Lung (tissue), 11 donors: ENCODE measurements at regions not wholly inside any gene's neighbourhood (a gene's known extent, or its start where the extent isn't known, plus 50 kb on each side); places are given as distances from the start of the nearest gene placed in this dataset.

Experiments
- ATAC-seq: fragments of 200-7000 bp; cut with Tn5 transposase; one replicate; pipeline ENCODE4 v1.9.1; 2020; ENCODE audit warnings: moderate number of reproducible peaks; ENCODE audit not compliant: insufficient read depth, low FRiP score
- DNase-seq, 3 donors: peaks; one replicate each; pipeline ENCODE4 v3.0.0-alpha.2; 2013 to 2017
- H3K27ac ChIP-seq, 2 donors: one replicate each; pipeline ENCODE4 v1.5.1; 2013; ENCODE audit warnings: mild to moderate bottlenecking in 2 of 2, moderate library complexity in 2 of 2, control low read depth in 1 of 2, inconsistent platforms in 1 of 2, low read depth in 1 of 2, low read length in 1 of 2
- H3K27me3 ChIP-seq, 3 donors: one replicate each; pipeline ENCODE4 v1.5.1; 2013; ENCODE audit warnings: low read length in 2 of 3; ENCODE audit not compliant: control insufficient read depth in 3 of 3, insufficient read depth in 3 of 3
- H3K36me3 ChIP-seq, 4 donors: one replicate each; pipeline ENCODE4 v1.5.1; 2013; ENCODE audit warnings: low read length in 4 of 4, mild to moderate bottlenecking in 1 of 4, moderate library complexity in 1 of 4; ENCODE audit not compliant: control insufficient read depth in 4 of 4, insufficient read depth in 4 of 4
- H3K4me1 ChIP-seq, 5 donors: one replicate each; pipeline ENCODE4 v1.5.1; 2013; ENCODE audit warnings: low read length in 5 of 5, mild to moderate bottlenecking in 2 of 5, moderate library complexity in 1 of 5; ENCODE audit not compliant: control insufficient read depth in 5 of 5, insufficient read depth in 5 of 5
- H3K4me3 ChIP-seq: one replicate; pipeline ENCODE4 v1.5.1; 2013; ENCODE audit warnings: mild to moderate bottlenecking, control low read depth, moderate library complexity
- H3K9ac ChIP-seq, 2 donors: one replicate each; pipeline ENCODE4 v1.5.1; 2013; ENCODE audit warnings: low read length in 2 of 2, control low read depth in 1 of 2; ENCODE audit not compliant: insufficient read depth in 1 of 2
- H3K9me3 ChIP-seq, 4 donors: one replicate each; pipeline ENCODE4 v1.5.1; 2013; ENCODE audit warnings: low read length in 3 of 4, mild to moderate bottlenecking in 1 of 4, moderate library complexity in 1 of 4; ENCODE audit not compliant: control insufficient read depth in 4 of 4, insufficient read depth in 3 of 4
- WGBS, 2 donors: extraction: QIAGEN DNeasy Blood & Tissue Kit; methylation state at CpG; one replicate each; pipeline ENCODE4 v1.1.7; 2013; 5-methylcytosine and 5-hydroxymethylcytosine counted together
- TF ChIP-seq, protein P1 (sequence below): IDR thresholded peaks from 2 replicates; pipeline ENCODE4 v1.5.1; 2012; ENCODE audit warnings: mild to moderate bottlenecking; ENCODE audit errors: control extremely low read depth, extremely low read depth
- donor health status: control.
- donor health status: control.
- donor health status: Bipolar disorder and iron deficiency.
- donor health status: healthy.
- donor health status: DM: yes; HTN: yes; CAD: no.

GRCh38 chr2:71798266-71799012, 345.1 kb downstream of the DYSF start:
- no peak overlapping the region for H3K27ac ChIP-seq
- no peaks in the 10 kb centered on the region for H3K27me3 ChIP-seq
- H3K4me1 ChIP-seq = peaks cover 0 to 38% (median 15%) of the 10 kb centered on the region in 5 donors
- H3K9ac ChIP-seq = no peak overlapping the region
- no peak overlapping the region for H3K4me3 ChIP-seq
- H3K36me3 ChIP-seq = no peaks in the 10 kb centered on the region
- DNase-seq = peak in 2 of 3 donors; percentile 19 to 28
- no peak for ATAC-seq
- TF ChIP-seq, protein P1, sequence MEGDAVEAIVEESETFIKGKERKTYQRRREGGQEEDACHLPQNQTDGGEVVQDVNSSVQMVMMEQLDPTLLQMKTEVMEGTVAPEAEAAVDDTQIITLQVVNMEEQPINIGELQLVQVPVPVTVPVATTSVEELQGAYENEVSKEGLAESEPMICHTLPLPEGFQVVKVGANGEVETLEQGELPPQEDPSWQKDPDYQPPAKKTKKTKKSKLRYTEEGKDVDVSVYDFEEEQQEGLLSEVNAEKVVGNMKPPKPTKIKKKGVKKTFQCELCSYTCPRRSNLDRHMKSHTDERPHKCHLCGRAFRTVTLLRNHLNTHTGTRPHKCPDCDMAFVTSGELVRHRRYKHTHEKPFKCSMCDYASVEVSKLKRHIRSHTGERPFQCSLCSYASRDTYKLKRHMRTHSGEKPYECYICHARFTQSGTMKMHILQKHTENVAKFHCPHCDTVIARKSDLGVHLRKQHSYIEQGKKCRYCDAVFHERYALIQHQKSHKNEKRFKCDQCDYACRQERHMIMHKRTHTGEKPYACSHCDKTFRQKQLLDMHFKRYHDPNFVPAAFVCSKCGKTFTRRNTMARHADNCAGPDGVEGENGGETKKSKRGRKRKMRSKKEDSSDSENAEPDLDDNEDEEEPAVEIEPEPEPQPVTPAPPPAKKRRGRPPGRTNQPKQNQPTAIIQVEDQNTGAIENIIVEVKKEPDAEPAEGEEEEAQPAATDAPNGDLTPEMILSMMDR = peak; percentile 23
- 80 to 87% methylated on average over 8 of the region's 8 CpGs for WGBS, 2 donors
- H3K9me3 ChIP-seq = no peaks in the 10 kb centered on the region

DNA sequence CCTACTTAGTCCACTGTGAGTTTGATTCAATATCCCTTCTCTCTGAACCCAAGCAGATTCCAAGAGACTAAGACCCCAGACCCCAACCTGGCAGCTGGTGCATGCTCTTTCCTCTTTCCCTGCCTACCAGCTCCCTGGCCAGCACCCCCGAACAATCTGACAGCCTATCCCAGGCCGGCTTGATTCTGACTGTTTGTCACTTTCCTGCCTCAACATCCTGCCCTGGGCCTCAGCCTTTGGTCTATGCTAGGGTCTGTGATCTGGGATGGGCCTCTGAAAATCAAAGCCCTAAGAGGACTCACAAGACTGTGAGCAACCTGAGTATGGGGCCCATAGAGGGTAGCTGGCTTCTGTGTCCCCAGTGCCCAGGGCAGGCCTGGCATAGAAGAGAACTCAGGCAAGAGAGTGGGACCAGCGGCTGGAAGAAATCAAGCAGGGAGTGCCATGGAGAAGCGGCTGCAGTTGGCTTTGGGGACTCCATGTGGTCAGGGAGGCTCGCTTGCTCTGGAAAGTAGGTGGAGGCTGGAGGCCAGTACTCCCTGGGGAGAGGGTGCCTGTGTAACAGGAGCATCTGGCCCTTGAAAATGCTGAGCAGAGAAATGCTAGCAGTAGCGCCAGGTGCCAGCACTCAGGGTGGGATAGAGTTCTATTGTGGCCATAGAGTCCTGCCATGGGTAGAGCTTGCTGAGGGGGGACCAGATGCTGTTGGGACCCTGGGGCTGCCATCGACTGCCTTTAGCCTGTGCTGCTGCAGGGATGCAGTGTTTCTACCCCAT, 343.9 kb downstream of the DYSF start:
- Histone ChIP-seq H3K4me3 (no peak overlapping the region), H3K27me3 (no peaks in the 10 kb centered on the region), H3K27ac (no peak overlapping the region), H3K4me1 (peaks cover 0 to 37% (median 12%) of the 10 kb centered on the region in 5 donors), H3K9ac (no peak overlapping the region), H3K9me3 (no peaks in the 10 kb centered on the region), H3K36me3 (no peaks in the 10 kb centered on the region)
- DNase-seq (peak in 1 of 3 donors; percentile 9), ATAC-seq (no peak)
- TF ChIP-seq, protein P1 = no peak
- WGBS, 2 donors = 96 to 97% methylated on average over 7 of the region's 7 CpGs

DNA sequence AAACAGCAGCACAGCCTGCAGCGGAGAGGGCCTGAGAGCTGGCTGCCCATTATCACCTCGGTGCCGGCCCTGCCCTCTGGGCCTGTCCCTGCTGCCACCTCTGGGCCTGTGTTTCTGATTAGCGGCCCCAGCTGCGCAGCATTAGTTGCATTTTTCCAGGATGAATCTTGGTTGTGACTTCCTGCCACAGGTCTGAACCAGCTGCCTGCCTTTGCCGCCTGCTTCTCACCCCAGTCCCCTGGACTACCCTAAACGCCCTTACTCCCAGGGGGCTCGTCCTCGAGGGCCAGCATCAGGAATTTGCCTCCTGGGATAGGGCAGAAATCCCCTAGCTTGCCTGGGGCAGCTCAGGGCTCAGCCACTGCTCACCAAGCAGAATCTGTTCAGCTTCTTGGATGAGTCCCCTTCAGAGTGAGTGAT, 342.8 kb downstream of the DYSF start:
- no peak overlapping the region for H3K9ac ChIP-seq

More for the DNA sequence above, 342.8 kb downstream of the DYSF start:
- Histone ChIP-seq H3K4me3 (no peak overlapping the region), H3K36me3 (no peaks in the 10 kb centered on the region), H3K9me3 (no peaks in the 10 kb centered on the region), H3K4me1 (peaks cover 0 to 35% (median 6%) of the 10 kb centered on the region in 5 donors), H3K27ac (no peak overlapping the region), H3K27me3 (no peaks in the 10 kb centered on the region)
- DNase-seq (peak in 1 of 3 donors; percentile 11), ATAC-seq (no peak)
- WGBS, 2 donors = 80% methylated on average over 9 of the region's 9 CpGs
- TF ChIP-seq, protein P1 = no peak
